Activated T-cell treated with anti-CD3 and anti-CD28 coated beads, Interleukin-2, amount 50 U/mL, for 48 hours (primary cell): ENCODE measurements at regions not wholly inside any gene's neighbourhood (a gene's known extent, or its start where the extent isn't known, plus 50 kb on each side); places are given as distances from the start of the nearest gene placed in this dataset.
"Not testable (repeated sequence)": the region's sequence is repeated elsewhere in the genome, so short reads cannot be mapped to it uniquely, and the experiment has no call there.

Source experiments
- DNase-seq, 2 experiments: peaks; one replicate each; pipeline ENCODE4 v3.0.0-alpha.2; 2020

GRCh38 chr7:69245646-69246045 is 352.6 kb upstream of the AUTS2 start:
- DNase-seq = no peak

- no peak for DNase-seq
Observed at GRCh38 chr7:69246758-69247157, 351.5 kb upstream of the AUTS2 start.

GRCh38 chr7:69248382-69248828 is 349.9 kb upstream of the AUTS2 start:
- not testable (repeated sequence) for DNase-seq

GRCh38 chr7:69250958-69251357 is 347.3 kb upstream of the AUTS2 start:
- DNase-seq = no peak

- DNase-seq = no peak
Observed at GRCh38 chr7:69254643-69255042, 343.6 kb upstream of the AUTS2 start.

GRCh38 chr7:69256634-69257081 is 341.6 kb upstream of the AUTS2 start:
- no peak for DNase-seq

GRCh38 chr7:69257592-69257991 is 340.7 kb upstream of the AUTS2 start:
- no peak for DNase-seq

- DNase-seq = no peak
Observed at GRCh38 chr7:69259445-69259844, 338.8 kb upstream of the AUTS2 start.

- DNase-seq = no peak
Observed at GRCh38 chr7:69260023-69260422, 338.3 kb upstream of the AUTS2 start.

- DNase-seq = no peak
Observed at GRCh38 chr7:69263550-69263949, 334.7 kb upstream of the AUTS2 start.

- DNase-seq = no peak
Observed at GRCh38 chr7:69269806-69270205, 328.5 kb upstream of the AUTS2 start.

GRCh38 chr7:69272101-69272500 is 326.2 kb upstream of the AUTS2 start:
- no peak for DNase-seq

GRCh38 chr7:69276011-69276729 is 322.1 kb upstream of the AUTS2 start:
- no peak for DNase-seq

- DNase-seq = no peak
Observed at GRCh38 chr7:69277366-69277765, 320.9 kb upstream of the AUTS2 start.

- no peak for DNase-seq
Observed at GRCh38 chr7:69282946-69283345, 315.3 kb upstream of the AUTS2 start.

- DNase-seq = no peak
Observed at GRCh38 chr7:69283421-69283820, 314.9 kb upstream of the AUTS2 start.

GRCh38 chr7:69285854-69286253 is 312.4 kb upstream of the AUTS2 start:
- DNase-seq = no peak

GRCh38 chr7:69295977-69296376 is 302.3 kb upstream of the AUTS2 start:
- DNase-seq = no peak

- DNase-seq = no peak
Observed at GRCh38 chr7:69301253-69301652, 297.0 kb upstream of the AUTS2 start.

- no peak for DNase-seq
Observed at GRCh38 chr7:69309601-69310000, 288.7 kb upstream of the AUTS2 start.

GRCh38 chr7:69311489-69311888 is 286.8 kb upstream of the AUTS2 start:
- no peak for DNase-seq

- DNase-seq = not testable (repeated sequence)
Observed at GRCh38 chr7:69313852-69314251, 284.4 kb upstream of the AUTS2 start.

GRCh38 chr7:69318794-69319193 is 279.5 kb upstream of the AUTS2 start:
- DNase-seq = no peak

- DNase-seq = no peak
Observed at GRCh38 chr7:69328516-69328915, 269.8 kb upstream of the AUTS2 start.

- DNase-seq = no peak
Observed at GRCh38 chr7:69334701-69335100, 263.6 kb upstream of the AUTS2 start.
